Natural killer cell (primary cell): ENCODE measurements at regions not wholly inside any gene's neighbourhood (a gene's known extent, or its start where the extent isn't known, plus 50 kb on each side); places are given as distances from the start of the nearest gene placed in this dataset.

ENCODE experiments used
- ATAC-seq, 3 donors: fragments of 150-1000 bp in 2 of 3; fragments of 200-7000 bp in 1 of 3; cut with Tn5 transposase; 1 replicate in 1 of 3; 2 replicates in 2 of 3; pipeline ENCODE4 v1.10.0; 2021; ENCODE audit warnings: mild to moderate bottlenecking in 2 of 3, moderate library complexity in 2 of 3
- DNase-seq, 2 donors: peaks; one replicate each; pipeline versions ENCODE4 v3.0.0 to v3.0.0-alpha.2; 2013 to 2021; ENCODE audit warnings: mixed read lengths in 1 of 2
- H3K27ac ChIP-seq: one replicate; pipeline ENCODE4 v1.5.1; 2013; ENCODE audit warnings: mild to moderate bottlenecking, low read length
- H3K27me3 ChIP-seq: one replicate; pipeline ENCODE4 v1.6.1; 2013; ENCODE audit warnings: low read length; ENCODE audit not compliant: control insufficient read depth, insufficient read depth
- H3K36me3 ChIP-seq: one replicate; pipeline ENCODE4 v1.6.1; 2013; ENCODE audit warnings: low read length; ENCODE audit not compliant: control insufficient read depth, insufficient read depth
- H3K4me1 ChIP-seq: one replicate; pipeline ENCODE4 v1.6.1; 2013; ENCODE audit warnings: low read length; ENCODE audit not compliant: control insufficient read depth, insufficient read depth
- H3K4me3 ChIP-seq: one replicate; pipeline ENCODE4 v1.5.1; 2013; ENCODE audit warnings: low read length
- H3K9me3 ChIP-seq: one replicate; pipeline ENCODE4 v1.6.1; 2013; ENCODE audit warnings: low read length; ENCODE audit not compliant: control insufficient read depth, insufficient read depth
- H3K27ac Mint-ChIP-seq, 2 donors: one replicate each; pipeline ENCODE4 v1.8.0; 2022; ENCODE audit warnings: mild to moderate bottlenecking in 2 of 2, mixed read lengths in 2 of 2, moderate library complexity in 1 of 2
- H3K27me3 Mint-ChIP-seq, 2 donors: one replicate each; pipeline ENCODE4 v1.8.0; 2022; ENCODE audit warnings: low read depth in 2 of 2, mixed read lengths in 2 of 2
- H3K36me3 Mint-ChIP-seq: one replicate; pipeline ENCODE4 v1.8.0; 2022; ENCODE audit warnings: mixed read lengths
- H3K4me1 Mint-ChIP-seq, 2 donors: one replicate each; pipeline ENCODE4 v1.8.0; 2022; ENCODE audit warnings: mixed read lengths in 2 of 2
- H3K4me3 Mint-ChIP-seq: one replicate; pipeline ENCODE4 v1.8.0; 2022; ENCODE audit warnings: mild to moderate bottlenecking, moderate library complexity, mixed read lengths
- H3K9me3 Mint-ChIP-seq, 2 donors: one replicate each; pipeline ENCODE4 v1.8.0; 2022; ENCODE audit warnings: mixed read lengths in 2 of 2
- CTCF ChIP-seq: fragments of 200-600 bp; IDR thresholded peaks from one replicate; pipeline ENCODE4 v1.8.0; 2022; ENCODE audit warnings: antibody characterized with exemption
- WGBS: methylation state at CpG from one replicate; pipeline ENCODE4 v1.1.7; 2013; ENCODE audit warnings: missing lambda C conversion rate; ENCODE audit not compliant: insufficient coverage; 5-methylcytosine and 5-hydroxymethylcytosine counted together
- intact Hi-C: fragments of 100-400 bp; cut with micrococcal nuclease; formaldehyde crosslinking; loops from one replicate; pipeline ENCODE4 v1.14.2; 2022

- no peak for TF ChIP-seq CTCF
- no peak overlapping the region for H3K27ac ChIP-seq
- no peak overlapping the region for H3K4me3 ChIP-seq
- Mint-ChIP-seq H3K36me3 (no peaks in the 10 kb centered on the region), H3K4me1 (peaks cover 39 to 55% of the 10 kb centered on the region in 2 donors), H3K4me3 (no peak overlapping the region), H3K9me3 (no peaks in the 10 kb centered on the region), H3K27me3 (no peaks in the 10 kb centered on the region), H3K27ac (no peak overlapping the region)
- 96% methylated on average over 24 of the region's 24 CpGs for WGBS
- H3K36me3 ChIP-seq = no peaks in the 10 kb centered on the region
- DNase-seq (peak in 1 of 2 donors; percentile 13), ATAC-seq (no peak)
- peaks cover 63% of the 10 kb centered on the region for H3K4me1 ChIP-seq
- no peaks in the 10 kb centered on the region for H3K9me3 ChIP-seq
- H3K27me3 ChIP-seq = no peaks in the 10 kb centered on the region
- intact Hi-C loops = no loop called here
These were observed 117.8 kb downstream of the METRNL start for GRCh38 chr17:83196973-83197880.

GRCh38 chr17:83198366-83199341, 119.2 kb downstream of the METRNL start:
- Histone ChIP-seq H3K27me3 (no peaks in the 10 kb centered on the region), H3K4me1 (peaks cover 69% of the 10 kb centered on the region), H3K27ac (peak overlapping the region; percentile 85), H3K9me3 (no peaks in the 10 kb centered on the region), H3K36me3 (no peaks in the 10 kb centered on the region), H3K4me3 (peak overlapping the region; percentile 19)
- no peaks in the 10 kb centered on the region for H3K36me3 Mint-ChIP-seq
- intact Hi-C loops = no loop called here
- H3K27me3 Mint-ChIP-seq = no peaks in the 10 kb centered on the region
- H3K9me3 Mint-ChIP-seq = no peaks in the 10 kb centered on the region
- peak overlapping the region; percentile 94 for H3K4me3 Mint-ChIP-seq
- peak; percentile 16 to 41 for DNase-seq
- peaks cover 47 to 62% of the 10 kb centered on the region in 2 donors for H3K4me1 Mint-ChIP-seq
- 50% methylated on average over 25 of the region's 27 CpGs for WGBS
- H3K27ac Mint-ChIP-seq = peak overlapping the region; percentile 98 to 99
- TF ChIP-seq CTCF = no peak
- no peak for ATAC-seq

GRCh38 chr17:83199500-83200201, 120.2 kb downstream of the METRNL start:
- H3K27ac Mint-ChIP-seq = peak overlapping the region; percentile 98 to 99
- H3K4me1 Mint-ChIP-seq = peaks cover 51 to 63% of the 10 kb centered on the region in 2 donors
- TF ChIP-seq CTCF = no peak
- no peaks in the 10 kb centered on the region for H3K36me3 Mint-ChIP-seq
- Histone ChIP-seq H3K27ac (peak overlapping the region; percentile 85), H3K4me1 (peaks cover 69% of the 10 kb centered on the region), H3K27me3 (no peaks in the 10 kb centered on the region), H3K36me3 (no peaks in the 10 kb centered on the region), H3K4me3 (peak overlapping the region; percentile 19), H3K9me3 (no peaks in the 10 kb centered on the region)
- under 1% methylated on average over 23 of the region's 23 CpGs for WGBS
- H3K27me3 Mint-ChIP-seq = no peaks in the 10 kb centered on the region
- DNase-seq (peak; percentile 63 to 66), ATAC-seq (peak; percentile 31 to 62 (median 46))
- H3K4me3 Mint-ChIP-seq = peak overlapping the region; percentile 94
- intact Hi-C loops = loop anchor here (1.0 kb wide), 1 partner anchor 115 kb away; no protein-coding TSS in a partner anchor
- H3K9me3 Mint-ChIP-seq = no peaks in the 10 kb centered on the region
